ENCODE measurements at regions not wholly inside any gene's neighbourhood (a gene's known extent, or its start where the extent isn't known, plus 50 kb on each side); places are given as distances from the start of the nearest gene placed in this dataset.

GRCh38 chr2:74081763-74082110, 66.0 kb downstream of the BOLA3 start:
- no peaks in the 10 kb centered on the region for H3K9me3 ChIP-seq

GRCh38 chr2:74083750-74084149, 64.0 kb downstream of the BOLA3 start:
- peaks cover 4 to 98% (median 5%) of the 10 kb centered on the region in 3 donors for H3K36me3 ChIP-seq
- 85 to 88% methylated on average over 4 to 9 of the region's 11 CpGs for WGBS, 2 donors
- H3K27me3 ChIP-seq = no peaks in the 10 kb centered on the region
- TF ChIP-seq CTCF (IDR thresholded peaks at IDR 0.05) (no peak), POLR2A (IDR thresholded peaks at IDR 0.05) (no peak)
- no peaks in the 10 kb centered on the region for H3K9me3 ChIP-seq
- no peak overlapping the region for H3K4me3 ChIP-seq
- intact Hi-C loops (cut with DNase I) = no loop called here
- no peak for DNase-seq
- H3K27ac ChIP-seq = no peak overlapping the region
- peaks cover 0 to 4% (median 0%) of the 10 kb centered on the region in 3 donors for H3K4me1 ChIP-seq

More at GRCh38 chr2:74081763-74082110, 66.0 kb downstream of the BOLA3 start:
- WGBS, 2 donors = 100% methylated on average over 2 of the region's 2 CpGs
- no peaks in the 10 kb centered on the region for H3K27me3 ChIP-seq
- H3K4me3 ChIP-seq = no peak overlapping the region
- intact Hi-C loops (cut with DNase I) = no loop called here
- peaks cover 0 to 89% (median 4%) of the 10 kb centered on the region in 3 donors for H3K36me3 ChIP-seq
- peaks cover 0 to 4% (median 0%) of the 10 kb centered on the region in 3 donors for H3K4me1 ChIP-seq
- no peak for TF ChIP-seq POLR2A (IDR thresholded peaks at IDR 0.05)
- no peak for TF ChIP-seq CTCF (IDR thresholded peaks at IDR 0.05)
- no peak for DNase-seq
- no peak overlapping the region for H3K27ac ChIP-seq

Data from esophagus squamous epithelium (tissue), 5 donors.